ENCODE measurements at regions not wholly inside any gene's neighbourhood (a gene's known extent, or its start where the extent isn't known, plus 50 kb on each side); places are given as distances from the start of the nearest gene placed in this dataset.

DNA sequence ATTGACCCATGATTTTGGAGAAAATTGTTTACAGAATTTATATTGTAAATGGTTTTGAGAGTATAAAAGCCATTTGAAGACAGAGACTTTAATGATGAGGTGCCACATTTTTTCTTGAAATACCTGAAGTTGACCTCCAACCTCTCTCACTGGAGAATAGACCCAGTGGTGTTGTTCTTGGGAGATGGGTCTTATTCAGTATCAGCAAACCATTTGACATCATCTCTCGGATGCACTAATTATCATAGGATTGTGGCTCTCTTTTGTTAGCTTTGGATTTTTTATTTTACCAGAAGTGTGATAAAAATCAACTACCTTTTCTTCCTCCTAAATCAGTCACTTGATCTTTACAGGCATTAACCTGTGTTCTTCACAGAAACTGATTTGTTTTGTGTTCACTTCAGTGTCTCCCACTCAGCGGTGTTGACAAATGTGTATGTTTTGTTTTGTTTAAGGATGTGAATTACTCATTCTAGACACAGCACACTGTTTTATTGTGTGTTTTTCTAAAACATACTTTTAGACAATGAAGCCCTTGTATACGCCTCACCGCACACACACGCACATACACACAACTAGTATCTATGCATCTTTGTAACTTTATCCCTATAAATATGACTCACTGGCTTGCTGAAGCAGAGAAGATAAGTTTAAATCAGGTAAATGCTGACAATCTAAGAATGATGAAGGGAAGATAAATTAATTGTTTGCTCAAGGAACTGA, 455.6 kb downstream of the INHBA start:
- no peaks in the 10 kb centered on the region for H3K36me3 Mint-ChIP-seq
- peaks cover 12 to 19% of the 10 kb centered on the region in 2 donors for H3K9me3 Mint-ChIP-seq
- DNase-seq (ENCODE audit: low spot score in 2 of 2) (no peak), ATAC-seq (no peak)
- H3K27ac Mint-ChIP-seq: no peak overlapping the region

- Mint-ChIP-seq H3K27ac (no peak overlapping the region), H3K9me3 (peaks cover 11 to 16% of the 10 kb centered on the region in 2 donors), H3K36me3 (no peaks in the 10 kb centered on the region)
- ATAC-seq: no peak
- DNase-seq (ENCODE audit: low spot score in 2 of 2): no peak
Observed at GRCh38 chr7:41245916-41246315, 457.0 kb downstream of the INHBA start.

- Mint-ChIP-seq H3K36me3 (no peaks in the 10 kb centered on the region), H3K27ac (no peak overlapping the region), H3K9me3 (peaks cover 8 to 15% of the 10 kb centered on the region in 2 donors)
- DNase-seq (ENCODE audit: low spot score in 2 of 2) (no peak), ATAC-seq (no peak)
Observed at GRCh38 chr7:41244246-41244645, 458.6 kb downstream of the INHBA start.

DNA sequence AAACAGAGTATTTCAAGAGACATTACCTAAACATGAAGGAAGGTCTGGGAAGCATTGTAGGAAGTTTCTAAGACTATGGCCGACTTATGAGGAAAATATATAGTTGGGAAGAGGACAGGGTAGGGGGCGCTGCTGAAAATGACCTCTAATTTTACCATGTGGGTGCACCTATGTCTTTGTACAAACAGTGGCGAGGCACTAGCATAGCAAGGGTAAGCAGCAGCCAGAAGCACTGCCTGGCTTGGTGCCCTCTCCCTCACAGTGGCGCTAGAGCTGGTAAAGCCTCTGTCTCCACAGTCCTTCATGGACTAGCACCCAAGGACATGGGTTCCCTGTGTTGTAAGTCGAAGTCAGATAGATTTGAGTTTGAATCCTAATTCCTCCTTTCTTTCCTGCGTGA, 461.2 kb downstream of the INHBA start:
- Mint-ChIP-seq H3K27ac (no peak overlapping the region), H3K36me3 (no peaks in the 10 kb centered on the region), H3K9me3 (peaks cover 8 to 14% of the 10 kb centered on the region in 2 donors)
- ATAC-seq (no peak), DNase-seq (ENCODE audit: low spot score in 2 of 2) (no peak)

- no peak for DNase-seq (ENCODE audit: low spot score in 2 of 2)
- ATAC-seq: no peak
- Mint-ChIP-seq H3K9me3 (peaks cover 8 to 12% of the 10 kb centered on the region in 2 donors), H3K36me3 (no peaks in the 10 kb centered on the region), H3K27ac (no peak overlapping the region)
Observed at GRCh38 chr7:41239596-41239995, 463.3 kb downstream of the INHBA start.

- Mint-ChIP-seq H3K27ac (no peak overlapping the region), H3K9me3 (peaks cover 8 to 12% of the 10 kb centered on the region in 2 donors)
- ATAC-seq: no peak
Observed at GRCh38 chr7:41238851-41239331, 464.0 kb downstream of the INHBA start.

DNA sequence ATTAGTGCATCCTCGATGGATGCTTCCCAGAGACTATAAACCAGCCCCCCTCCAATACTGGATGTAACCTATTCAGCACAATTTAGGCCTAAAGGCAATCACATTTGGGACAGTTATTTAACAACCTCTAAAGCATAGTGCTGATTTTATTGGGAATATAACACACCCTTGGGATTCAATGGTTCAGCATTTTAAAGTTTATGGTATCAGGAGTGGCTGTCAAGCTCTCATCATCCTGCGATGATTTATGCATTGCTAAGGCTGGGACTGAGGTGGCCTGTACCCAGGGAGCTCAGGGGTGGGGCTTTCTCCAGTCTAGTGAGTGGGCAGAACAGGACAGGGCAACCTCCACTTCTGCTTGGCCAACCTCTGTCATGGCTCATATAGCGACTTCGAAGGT, 464.9 kb downstream of the INHBA start:
- Mint-ChIP-seq H3K27ac (no peak overlapping the region), H3K36me3 (no peaks in the 10 kb centered on the region), H3K9me3 (peaks cover 8 to 12% of the 10 kb centered on the region in 2 donors)
- DNase-seq (ENCODE audit: low spot score in 2 of 2): no peak
- ATAC-seq: no peak

More at GRCh38 chr7:41238851-41239331, 464.0 kb downstream of the INHBA start:
- no peaks in the 10 kb centered on the region for H3K36me3 Mint-ChIP-seq
- DNase-seq (ENCODE audit: low spot score in 2 of 2): no peak

- Mint-ChIP-seq H3K36me3 (peaks cover 0 to 9% of the 10 kb centered on the region in 2 donors), H3K27ac (no peak overlapping the region), H3K9me3 (peaks cover 19 to 32% of the 10 kb centered on the region in 2 donors)
- ATAC-seq: no peak
- no peak for DNase-seq (ENCODE audit: low spot score in 2 of 2)
Observed at GRCh38 chr7:41232086-41232485, 470.8 kb downstream of the INHBA start.

DNA sequence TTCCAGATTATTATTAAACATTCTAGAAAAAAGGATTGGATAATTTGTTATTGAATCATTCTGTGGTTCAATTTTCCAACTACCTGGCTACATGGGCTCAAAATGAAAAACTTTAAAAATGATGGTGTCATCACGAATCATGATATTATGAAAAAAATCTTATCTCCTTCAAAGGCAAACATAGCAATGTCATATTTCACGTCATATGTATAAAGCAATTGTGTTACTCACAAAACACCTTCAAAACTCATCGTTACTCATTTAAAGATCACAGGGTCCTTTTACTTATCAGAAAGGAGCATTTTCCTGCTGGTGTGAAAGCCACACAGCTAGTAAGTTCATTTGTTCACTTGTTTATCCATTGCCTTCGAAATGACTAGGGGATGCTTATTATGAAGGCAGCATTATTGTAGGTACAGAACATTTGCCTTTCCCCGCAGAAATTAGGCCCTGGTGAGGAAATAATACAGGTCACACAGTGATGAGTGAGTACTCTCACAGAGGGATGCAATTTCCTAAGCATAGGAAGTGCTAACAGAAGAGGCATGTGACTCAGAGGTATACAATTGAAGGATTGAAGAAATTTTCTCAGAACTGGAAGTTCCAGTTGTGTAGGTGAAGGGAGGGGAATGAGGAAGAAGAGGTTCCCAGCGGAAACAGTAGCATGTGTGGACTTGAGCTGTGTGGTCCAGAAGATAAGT, 478.7 kb downstream of the INHBA start:
- Mint-ChIP-seq H3K9me3 (peaks cover 12 to 20% of the 10 kb centered on the region in 2 donors), H3K27ac (no peak overlapping the region), H3K36me3 (no peaks in the 10 kb centered on the region)
- ATAC-seq (no peak), DNase-seq (ENCODE audit: low spot score in 2 of 2) (no peak)

DNA sequence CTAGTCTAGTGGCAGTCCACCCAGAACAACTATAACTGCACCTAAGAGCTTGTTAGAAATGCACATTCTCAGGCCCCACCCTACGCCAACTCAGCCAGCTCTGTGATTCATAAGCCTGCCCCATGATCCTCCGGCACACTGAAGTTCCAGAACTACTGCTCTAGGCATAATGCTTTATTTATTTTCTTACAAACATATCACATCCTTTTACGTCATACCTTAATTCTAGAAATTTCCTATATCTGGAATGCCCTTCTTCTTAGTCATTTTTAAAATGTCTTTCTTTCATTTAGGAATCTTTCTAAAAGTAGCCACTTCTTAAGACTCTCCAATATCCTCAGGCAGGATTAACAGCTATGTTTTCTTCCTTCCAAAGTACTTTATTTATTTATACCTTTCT, 480.1 kb downstream of the INHBA start:
- Mint-ChIP-seq H3K27ac (no peak overlapping the region), H3K9me3 (peaks cover 8 to 11% of the 10 kb centered on the region in 2 donors), H3K36me3 (no peaks in the 10 kb centered on the region)
- no peak for DNase-seq (ENCODE audit: low spot score in 2 of 2)
- ATAC-seq: no peak

GRCh38 chr7:41220266-41220665, 482.6 kb downstream of the INHBA start:
- no peak for DNase-seq (ENCODE audit: low spot score in 2 of 2)
- no peak overlapping the region for H3K27ac Mint-ChIP-seq
- ATAC-seq: no peak
- peaks cover 8 to 11% of the 10 kb centered on the region in 2 donors for H3K9me3 Mint-ChIP-seq
- no peaks in the 10 kb centered on the region for H3K36me3 Mint-ChIP-seq

- ATAC-seq (no peak), DNase-seq (ENCODE audit: low spot score in 2 of 2) (no peak)
- Mint-ChIP-seq H3K36me3 (no peaks in the 10 kb centered on the region), H3K27ac (no peak overlapping the region), H3K9me3 (peaks cover 8 to 11% of the 10 kb centered on the region in 2 donors)
Observed at GRCh38 chr7:41219276-41219675, 483.6 kb downstream of the INHBA start.

DNA sequence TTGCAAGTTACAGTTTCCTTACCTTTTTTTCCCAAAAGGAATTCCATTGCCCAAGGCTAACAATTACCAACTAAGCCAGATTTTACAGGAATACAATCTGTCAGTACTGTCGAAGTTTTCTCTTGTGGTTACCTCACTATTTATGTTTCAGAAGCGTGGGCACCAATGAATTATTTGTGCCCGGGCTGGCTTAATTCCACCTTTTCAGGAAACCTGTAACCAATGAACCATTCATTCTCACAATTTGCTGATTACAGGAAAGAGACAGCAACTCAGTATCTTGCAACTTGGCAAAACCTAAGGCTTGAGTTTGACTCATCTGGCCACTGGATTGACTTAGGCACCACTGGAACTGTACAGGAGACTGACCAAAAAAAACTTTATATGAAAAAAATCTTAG, 485.6 kb downstream of the INHBA start:
- no peak overlapping the region for H3K27ac Mint-ChIP-seq
- H3K36me3 Mint-ChIP-seq: no peaks in the 10 kb centered on the region
- no peak for ATAC-seq
- no peak for DNase-seq (ENCODE audit: low spot score in 2 of 2)
- peaks cover 3 to 6% of the 10 kb centered on the region in 2 donors for H3K9me3 Mint-ChIP-seq

DNA sequence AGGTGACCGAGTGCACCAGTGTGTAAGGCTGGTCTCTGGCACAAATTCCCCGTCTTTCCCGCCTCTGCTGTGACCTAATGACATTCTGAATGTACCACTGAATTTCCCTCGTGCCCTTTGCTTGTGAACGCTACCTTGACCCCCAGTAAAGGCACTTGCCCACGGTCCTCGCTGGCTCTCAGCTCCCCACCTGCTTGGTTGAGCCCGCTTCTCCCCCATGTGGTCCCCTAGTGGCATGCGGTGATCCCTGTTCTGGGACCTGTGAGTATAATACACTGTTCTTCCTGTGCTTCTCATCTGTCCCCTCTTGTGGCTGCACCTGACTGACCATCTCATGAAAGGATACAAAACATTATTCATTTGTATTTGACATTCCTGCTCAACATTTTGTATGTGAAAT, 495.7 kb downstream of the INHBA start:
- DNase-seq (ENCODE audit: low spot score in 2 of 2) (no peak), ATAC-seq (no peak)
- H3K27ac Mint-ChIP-seq: no peak overlapping the region
- H3K9me3 Mint-ChIP-seq: peaks cover 6 to 7% of the 10 kb centered on the region in 2 donors
- H3K36me3 Mint-ChIP-seq: no peaks in the 10 kb centered on the region

DNA sequence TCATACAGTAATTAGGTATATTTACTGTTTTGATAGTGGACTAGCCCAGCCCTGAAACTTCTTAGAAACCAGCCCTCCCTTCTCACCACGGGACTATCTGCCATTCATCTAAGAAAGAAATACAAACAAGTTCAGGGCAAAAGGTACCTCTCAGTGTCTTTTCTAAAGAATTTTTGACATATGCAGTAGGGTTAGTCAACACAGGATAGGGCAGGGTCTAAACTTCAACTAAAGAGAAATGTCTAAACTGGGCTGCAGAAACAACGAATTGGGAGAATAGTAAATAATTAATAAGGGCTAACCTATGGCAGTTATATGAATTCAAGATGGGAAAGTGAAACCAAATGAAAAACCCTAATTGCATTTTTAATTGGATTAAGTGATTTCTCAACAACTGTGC, 496.6 kb downstream of the INHBA start:
- no peak for DNase-seq (ENCODE audit: low spot score in 2 of 2)
- no peak overlapping the region for H3K27ac Mint-ChIP-seq
- peaks cover 6 to 7% of the 10 kb centered on the region in 2 donors for H3K9me3 Mint-ChIP-seq
- H3K36me3 Mint-ChIP-seq: no peaks in the 10 kb centered on the region
- no peak for ATAC-seq

DNA sequence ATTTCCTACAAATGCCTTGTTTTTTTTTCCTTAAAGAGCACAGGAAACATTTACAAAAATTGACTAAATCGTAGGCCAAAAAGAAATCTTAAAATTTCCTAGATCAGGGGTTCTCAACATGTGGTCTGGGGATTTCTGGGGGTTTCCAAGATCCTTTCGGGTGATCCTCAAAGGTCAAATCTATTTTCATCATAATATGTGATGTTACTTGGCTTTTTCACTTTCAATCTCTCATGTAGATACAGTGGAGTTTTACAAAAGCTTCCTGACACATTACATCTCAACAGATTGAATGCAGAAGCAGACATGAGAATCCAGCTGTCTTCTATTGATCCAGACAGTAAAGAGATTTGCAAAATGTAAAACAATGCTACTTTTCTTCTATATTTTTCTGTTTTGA, 497.3 kb downstream of the INHBA start:
- DNase-seq (ENCODE audit: low spot score in 2 of 2) (no peak), ATAC-seq (no peak)
- H3K9me3 Mint-ChIP-seq: peaks cover 6 to 7% of the 10 kb centered on the region in 2 donors
- no peaks in the 10 kb centered on the region for H3K36me3 Mint-ChIP-seq
- H3K27ac Mint-ChIP-seq: no peak overlapping the region

DNA sequence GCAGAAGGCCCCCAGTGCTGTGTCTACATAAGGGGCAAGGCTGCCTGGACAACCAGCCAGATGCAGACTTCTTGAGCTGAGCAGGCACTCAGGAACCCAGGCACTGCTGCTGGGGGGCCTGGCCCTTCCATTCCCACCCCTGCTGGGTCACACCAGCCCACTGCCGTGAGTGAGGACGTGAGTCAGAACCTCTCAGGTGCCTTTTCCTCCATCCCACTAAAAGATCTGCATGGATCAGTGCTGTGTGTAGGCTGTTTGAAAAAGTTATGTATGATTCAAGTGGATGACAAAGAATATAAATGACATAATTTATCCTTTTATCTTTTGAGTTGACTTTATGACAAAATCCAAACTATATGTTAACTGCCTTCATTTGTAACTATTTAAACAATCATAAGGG, 499.3 kb downstream of the INHBA start:
- no peak for ATAC-seq
- H3K36me3 Mint-ChIP-seq: no peaks in the 10 kb centered on the region
- H3K9me3 Mint-ChIP-seq: peaks cover 7 to 10% of the 10 kb centered on the region in 2 donors
- no peak overlapping the region for H3K27ac Mint-ChIP-seq
- no peak for DNase-seq (ENCODE audit: low spot score in 2 of 2)

GRCh38 chr7:41201021-41201420, 501.9 kb downstream of the INHBA start:
- no peaks in the 10 kb centered on the region for H3K36me3 Mint-ChIP-seq
- DNase-seq (ENCODE audit: low spot score in 2 of 2): no peak
- no peak for ATAC-seq
- H3K27ac Mint-ChIP-seq: no peak overlapping the region
- peaks cover 0 to 4% of the 10 kb centered on the region in 2 donors for H3K9me3 Mint-ChIP-seq
